GM23338 (cell line): ENCODE measurements at regions not wholly inside any gene's neighbourhood (a gene's known extent, or its start where the extent isn't known, plus 50 kb on each side); places are given as distances from the start of the nearest gene placed in this dataset.

ENCODE experiments used
- ATAC-seq: fragments of 200-7000 bp; cut with Tn5 transposase; 3 replicates; pipeline ENCODE4 v1.9.1; 2020
- DNase-seq: peaks from one replicate; pipeline ENCODE4 v3.0.0-alpha.2; 2015; ENCODE audit warnings: low spot score
- H2AFZ ChIP-seq: fragments of 200-600 bp; sonication (generic); 2 replicates; pipeline ENCODE4 v1.8.0; 2016; ENCODE audit warnings: antibody characterized with exemption, mild to moderate bottlenecking, moderate library complexity
- H3F3A ChIP-seq: fragments of 200-600 bp; sonication (generic); replicated peaks from 2 replicates; pipeline ENCODE4 v1.8.0; 2017; ENCODE audit warnings: antibody characterized with exemption, mixed run types, low read depth
- H3K27ac ChIP-seq: fragments of 200-600 bp; sonication (generic); 2 replicates; pipeline ENCODE4 v1.6.1; 2016; ENCODE audit warnings: low read depth
- H3K27me3 ChIP-seq: fragments of 200-600 bp; sonication (generic); 2 replicates; pipeline ENCODE4 v1.8.0; 2016; ENCODE audit warnings: mild to moderate bottlenecking, mixed run types, moderate library complexity; ENCODE audit not compliant: insufficient read depth
- H3K36me3 ChIP-seq: fragments of 200-600 bp; sonication (generic); 2 replicates; pipeline ENCODE4 v1.8.0; 2016; ENCODE audit warnings: mild to moderate bottlenecking; ENCODE audit not compliant: insufficient read depth
- H3K4me1 ChIP-seq: fragments of 200-600 bp; sonication (generic); 2 replicates; pipeline ENCODE4 v1.8.0; 2016; ENCODE audit warnings: mild to moderate bottlenecking, moderate library complexity; ENCODE audit not compliant: insufficient read depth
- H3K4me2 ChIP-seq: fragments of 200-600 bp; sonication (generic); 2 replicates; pipeline ENCODE4 v1.7.1; 2017; ENCODE audit warnings: mixed run types
- H3K4me3 ChIP-seq: fragments of 200-600 bp; sonication (generic); 2 replicates; pipeline ENCODE4 v1.6.1; 2016; ENCODE audit warnings: mixed run types
- H3K79me2 ChIP-seq: fragments of 200-600 bp; sonication (generic); replicated peaks from 2 replicates; pipeline ENCODE4 v1.8.0; 2017; ENCODE audit warnings: mild to moderate bottlenecking; ENCODE audit not compliant: insufficient read depth
- H3K9me2 ChIP-seq: fragments of 200-600 bp; sonication (generic); 2 replicates; pipeline ENCODE4 v1.8.0; 2017; ENCODE audit not compliant: insufficient read depth
- H4K20me1 ChIP-seq: fragments of 200-600 bp; sonication (generic); replicated peaks from 2 replicates; pipeline ENCODE4 v1.8.0; 2017; ENCODE audit warnings: mild to moderate bottlenecking; ENCODE audit not compliant: insufficient read depth
- H3K27ac Mint-ChIP-seq: 2 replicates; pipeline ENCODE4 v1.8.0; 2020; ENCODE audit warnings: inconsistent platforms, mild to moderate bottlenecking, moderate library complexity, mixed read lengths
- H3K27me3 Mint-ChIP-seq: 3 replicates; pipeline ENCODE4 v1.8.0; 2022; ENCODE audit warnings: low read depth, mild to moderate bottlenecking, moderate library complexity, mixed read lengths, inconsistent platforms; ENCODE audit not compliant: insufficient read depth, poor library complexity
- H3K36me3 Mint-ChIP-seq: 3 replicates; pipeline ENCODE4 v1.8.0; 2021; ENCODE audit warnings: low read depth, mild to moderate bottlenecking, inconsistent platforms, moderate library complexity, mixed read lengths
- H3K4me1 Mint-ChIP-seq: 3 replicates; pipeline ENCODE4 v1.8.0; 2020; ENCODE audit warnings: mild to moderate bottlenecking, inconsistent platforms, mixed read lengths
- H3K4me3 Mint-ChIP-seq: 3 replicates; pipeline ENCODE4 v1.8.0; 2021; ENCODE audit warnings: moderate library complexity, mild to moderate bottlenecking, inconsistent platforms, mixed read lengths
- H3K9me3 Mint-ChIP-seq: 3 replicates; pipeline ENCODE4 v1.8.0; 2020; ENCODE audit warnings: moderate library complexity, mild to moderate bottlenecking, inconsistent platforms, mixed read lengths
- CREB1 ChIP-seq: fragments of 250-450 bp; sonication (Bioruptor Pico); IDR thresholded peaks from 2 replicates; pipeline ENCODE4 v1.5.0; 2020; ENCODE audit warnings: low read depth, mild to moderate bottlenecking, moderate library complexity
- CTCF ChIP-seq, 2 experiments: fragments of 200-600 bp in 1 of 2; sonication (generic) in 1 of 2; conservative IDR thresholded peaks; 2 replicates each; pipeline versions ENCODE4 v1.5.1 to v1.6.1; 2016 to 2017; ENCODE audit warnings: antibody characterized with exemption in 2 of 2, low read depth in 2 of 2, mild to moderate bottlenecking in 2 of 2, moderate library complexity in 1 of 2
- ETS1 ChIP-seq: IDR thresholded peaks from 2 replicates; pipeline ENCODE4 v1.6.1; 2016; ENCODE audit warnings: antibody characterized with exemption
- EZH2 ChIP-seq: fragments of 200-600 bp; sonication (generic); IDR thresholded peaks from one replicate; pipeline ENCODE4 v1.8.0; 2017; ENCODE audit warnings: antibody characterized with exemption, mild to moderate bottlenecking, low read depth; ENCODE audit not compliant: unreplicated experiment
- NANOG ChIP-seq: IDR thresholded peaks from 2 replicates; pipeline ENCODE4 v1.6.1; 2016; ENCODE audit warnings: antibody characterized with exemption, borderline replicate concordance
- POLR2AphosphoS5 ChIP-seq: IDR thresholded peaks from 2 replicates; pipeline ENCODE4 v1.6.1; 2016; ENCODE audit warnings: antibody characterized with exemption, low read depth
- REST ChIP-seq: IDR thresholded peaks from one replicate; pipeline ENCODE4 v1.6.1; 2018; ENCODE audit warnings: antibody characterized with exemption; ENCODE audit not compliant: unreplicated experiment
- STAT1 ChIP-seq: IDR thresholded peaks from one replicate; pipeline ENCODE4 v1.6.1; 2016; ENCODE audit warnings: antibody characterized with exemption; ENCODE audit not compliant: unreplicated experiment
- ZNF114 ChIP-seq: fragments of 250-450 bp; sonication (Bioruptor Pico); IDR thresholded peaks from 2 replicates; pipeline ENCODE4 v1.5.0; 2020; ENCODE audit warnings: mild to moderate bottlenecking, moderate library complexity
- ZNF331 ChIP-seq: fragments of 250-450 bp; sonication (Bioruptor Pico); IDR thresholded peaks from 2 replicates; pipeline ENCODE4 v1.5.0; 2020; ENCODE audit warnings: low read depth, mild to moderate bottlenecking, moderate library complexity
- ZNF462 ChIP-seq: fragments of 250-450 bp; sonication (Bioruptor Pico); IDR thresholded peaks from 2 replicates; pipeline ENCODE4 v1.5.0; 2020; ENCODE audit warnings: mild to moderate bottlenecking, moderate library complexity

GRCh38 chr1:238738892-238739291 lies 647.5 kb upstream of the CHRM3 start (continued):
- no peak for TF ChIP-seq CTCF (conservative IDR thresholded peaks at IDR 0.05; ENCODE audit: low read depth in 2 of 2)

GRCh38 chr1:238727670-238728069 lies 658.7 kb upstream of the CHRM3 start:
- Histone ChIP-seq H3K4me1 (no peaks in the 10 kb centered on the region), H3K27me3 (no peaks in the 10 kb centered on the region), H2AFZ (no peak overlapping the region), H4K20me1 (no peaks in the 10 kb centered on the region), H3K79me2 (no peaks in the 10 kb centered on the region), H3K36me3 (no peaks in the 10 kb centered on the region), H3K9me2 (no peaks in the 10 kb centered on the region), H3K4me3 (no peak overlapping the region), H3K27ac (no peak overlapping the region), H3F3A (no peaks in the 10 kb centered on the region), H3K4me2 (no peak overlapping the region)
- H3K9me3 Mint-ChIP-seq = no peaks in the 10 kb centered on the region
- no peak overlapping the region for H3K27ac Mint-ChIP-seq
- H3K4me3 Mint-ChIP-seq = no peak overlapping the region
- no peaks in the 10 kb centered on the region for H3K27me3 Mint-ChIP-seq
- peaks cover 4% of the 10 kb centered on the region; the same call in 1 of the 3 replicates for H3K36me3 Mint-ChIP-seq
- H3K4me1 Mint-ChIP-seq = peaks cover 8% of the 10 kb centered on the region
- no peak for ATAC-seq
- no peak for DNase-seq
- TF ChIP-seq POLR2AphosphoS5 = no peak
- TF ChIP-seq CTCF (conservative IDR thresholded peaks at IDR 0.05; ENCODE audit: low read depth in 2 of 2) = no peak
- no peak for TF ChIP-seq CREB1 (CRISPR knock-in tag)
- TF ChIP-seq REST = no peak
- no peak for TF ChIP-seq ZNF331 (CRISPR knock-in tag)
- no peak for TF ChIP-seq ZNF114 (CRISPR knock-in tag)
- TF ChIP-seq ZNF462 (CRISPR knock-in tag) = no peak
- no peak for TF ChIP-seq ETS1
- no peak for TF ChIP-seq STAT1
- TF ChIP-seq EZH2 = no peak
- no peak for TF ChIP-seq NANOG
